ENCODE measurements at regions not wholly inside any gene's neighbourhood (a gene's known extent, or its start where the extent isn't known, plus 50 kb on each side); places are given as distances from the start of the nearest gene placed in this dataset.

DNA sequence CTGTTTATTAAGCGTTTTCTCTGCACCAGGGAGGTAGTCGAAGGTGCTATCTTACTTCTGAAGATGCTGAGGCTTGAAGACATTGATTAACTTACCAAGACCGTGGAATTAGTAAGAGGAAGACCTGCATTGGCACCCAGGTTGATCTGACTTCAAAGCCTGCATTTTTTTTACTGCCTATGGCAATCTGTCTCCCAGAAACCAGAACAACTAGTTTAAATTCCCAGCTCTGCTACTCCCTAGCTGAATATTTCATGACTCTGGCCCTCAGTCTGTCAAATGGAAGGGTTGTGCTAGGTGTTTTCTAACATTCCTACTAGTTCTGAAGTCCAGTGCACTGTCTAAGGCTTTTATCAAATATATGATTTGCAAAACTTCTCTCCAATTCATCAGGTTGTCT, 52.0 kb upstream of the GRAMD1B start:
- no peaks in the 10 kb centered on the region for H3K9me3 ChIP-seq (ENCODE audit: control insufficient read depth in 4 of 4, low read length in 3 of 4)
- H3K4me1 ChIP-seq (ENCODE audit: control insufficient read depth in 4 of 4, insufficient read depth in 4 of 4, low read length in 3 of 4), result no peaks in the 10 kb centered on the region
- no peak overlapping the region for H3K4me3 ChIP-seq (ENCODE audit: low read depth in 1 of 3, low read length in 3 of 3)
- 57% methylated on average over 3 of the region's 3 CpGs for WGBS
- H3K36me3 ChIP-seq (ENCODE audit: control insufficient read depth in 4 of 4, insufficient read depth in 3 of 4, low read depth in 1 of 4, low read length in 3 of 4), result no peaks in the 10 kb centered on the region
- TF ChIP-seq REST (IDR thresholded peaks at IDR 0.05), result no peak
- TF ChIP-seq NR2F2 (IDR thresholded peaks at IDR 0.05), result no peak
- H3K27ac ChIP-seq (ENCODE audit: low read depth in 1 of 2, low read length in 2 of 2), result no peak overlapping the region
- no peak for DNase-seq (ENCODE audit: low spot score)
- no peak overlapping the region for H3K9ac ChIP-seq (ENCODE audit: low read depth in 1 of 2, low read length in 2 of 2)
- H3K27me3 ChIP-seq (ENCODE audit: control insufficient read depth in 4 of 4, insufficient read depth in 4 of 4, low read length in 3 of 4), result peaks cover 0 to 7% (median 0%) of the 10 kb centered on the region in 4 donors

DNA sequence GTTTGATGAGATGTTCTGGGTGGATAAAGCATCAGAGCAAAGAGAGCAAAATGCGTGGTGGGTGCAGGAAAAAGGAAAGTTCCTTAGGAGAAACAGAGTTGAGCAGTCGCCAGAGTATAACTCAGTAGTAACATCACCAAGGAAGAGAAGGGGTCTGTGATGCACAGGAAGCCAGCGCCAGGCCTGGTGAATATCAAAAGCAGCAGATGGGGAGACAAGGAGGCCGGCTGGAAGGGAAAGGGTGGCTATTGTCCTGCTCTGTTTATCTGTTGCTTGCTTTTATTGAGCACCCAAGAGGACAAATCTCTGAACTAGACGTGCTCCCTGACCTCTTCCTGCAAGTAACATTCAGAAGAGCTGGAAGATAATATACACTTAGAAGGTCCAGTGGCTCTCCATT, 52.7 kb upstream of the GRAMD1B start:
- Histone ChIP-seq H3K4me1 (ENCODE audit: control insufficient read depth in 4 of 4, insufficient read depth in 4 of 4, low read length in 3 of 4) (no peaks in the 10 kb centered on the region), H3K9me3 (ENCODE audit: control insufficient read depth in 4 of 4, low read length in 3 of 4) (no peaks in the 10 kb centered on the region), H3K9ac (ENCODE audit: low read depth in 1 of 2, low read length in 2 of 2) (no peak overlapping the region), H3K4me3 (ENCODE audit: low read depth in 1 of 3, low read length in 3 of 3) (no peak overlapping the region), H3K27me3 (ENCODE audit: control insufficient read depth in 4 of 4, insufficient read depth in 4 of 4, low read length in 3 of 4) (peaks cover 0 to 7% (median 0%) of the 10 kb centered on the region in 4 donors), H3K36me3 (ENCODE audit: control insufficient read depth in 4 of 4, insufficient read depth in 3 of 4, low read depth in 1 of 4, low read length in 3 of 4) (no peaks in the 10 kb centered on the region), H3K27ac (ENCODE audit: low read depth in 1 of 2, low read length in 2 of 2) (no peak overlapping the region)
- no peak for TF ChIP-seq EGR1 (IDR thresholded peaks at IDR 0.05; ENCODE audit: low read depth in 2 of 2)
- TF ChIP-seq, protein P1, sequence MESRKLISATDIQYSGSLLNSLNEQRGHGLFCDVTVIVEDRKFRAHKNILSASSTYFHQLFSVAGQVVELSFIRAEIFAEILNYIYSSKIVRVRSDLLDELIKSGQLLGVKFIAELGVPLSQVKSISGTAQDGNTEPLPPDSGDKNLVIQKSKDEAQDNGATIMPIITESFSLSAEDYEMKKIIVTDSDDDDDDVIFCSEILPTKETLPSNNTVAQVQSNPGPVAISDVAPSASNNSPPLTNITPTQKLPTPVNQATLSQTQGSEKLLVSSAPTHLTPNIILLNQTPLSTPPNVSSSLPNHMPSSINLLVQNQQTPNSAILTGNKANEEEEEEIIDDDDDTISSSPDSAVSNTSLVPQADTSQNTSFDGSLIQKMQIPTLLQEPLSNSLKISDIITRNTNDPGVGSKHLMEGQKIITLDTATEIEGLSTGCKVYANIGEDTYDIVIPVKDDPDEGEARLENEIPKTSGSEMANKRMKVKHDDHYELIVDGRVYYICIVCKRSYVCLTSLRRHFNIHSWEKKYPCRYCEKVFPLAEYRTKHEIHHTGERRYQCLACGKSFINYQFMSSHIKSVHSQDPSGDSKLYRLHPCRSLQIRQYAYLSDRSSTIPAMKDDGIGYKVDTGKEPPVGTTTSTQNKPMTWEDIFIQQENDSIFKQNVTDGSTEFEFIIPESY (IDR thresholded peaks at IDR 0.05), result no peak
- TF ChIP-seq FOXA2 (IDR thresholded peaks at IDR 0.05), result no peak
- TF ChIP-seq JUND (IDR thresholded peaks at IDR 0.05), result no peak
- no peak for TF ChIP-seq TAF1 (conservative IDR thresholded peaks at IDR 0.05)
- TF ChIP-seq HNF4G (IDR thresholded peaks at IDR 0.05), result no peak
- no peak for TF ChIP-seq GABPA (IDR thresholded peaks at IDR 0.05 in 1 of 2, conservative IDR thresholded peaks at IDR 0.05 in 1 of 2)
- TF ChIP-seq, protein P2, sequence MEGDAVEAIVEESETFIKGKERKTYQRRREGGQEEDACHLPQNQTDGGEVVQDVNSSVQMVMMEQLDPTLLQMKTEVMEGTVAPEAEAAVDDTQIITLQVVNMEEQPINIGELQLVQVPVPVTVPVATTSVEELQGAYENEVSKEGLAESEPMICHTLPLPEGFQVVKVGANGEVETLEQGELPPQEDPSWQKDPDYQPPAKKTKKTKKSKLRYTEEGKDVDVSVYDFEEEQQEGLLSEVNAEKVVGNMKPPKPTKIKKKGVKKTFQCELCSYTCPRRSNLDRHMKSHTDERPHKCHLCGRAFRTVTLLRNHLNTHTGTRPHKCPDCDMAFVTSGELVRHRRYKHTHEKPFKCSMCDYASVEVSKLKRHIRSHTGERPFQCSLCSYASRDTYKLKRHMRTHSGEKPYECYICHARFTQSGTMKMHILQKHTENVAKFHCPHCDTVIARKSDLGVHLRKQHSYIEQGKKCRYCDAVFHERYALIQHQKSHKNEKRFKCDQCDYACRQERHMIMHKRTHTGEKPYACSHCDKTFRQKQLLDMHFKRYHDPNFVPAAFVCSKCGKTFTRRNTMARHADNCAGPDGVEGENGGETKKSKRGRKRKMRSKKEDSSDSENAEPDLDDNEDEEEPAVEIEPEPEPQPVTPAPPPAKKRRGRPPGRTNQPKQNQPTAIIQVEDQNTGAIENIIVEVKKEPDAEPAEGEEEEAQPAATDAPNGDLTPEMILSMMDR (IDR thresholded peaks at IDR 0.05; ENCODE audit: low read depth, low read length, missing input control), result no peak
- TF ChIP-seq NR2F2 (IDR thresholded peaks at IDR 0.05), result no peak
- TF ChIP-seq REST (IDR thresholded peaks at IDR 0.05), result no peak
- no peak for TF ChIP-seq SP1 (IDR thresholded peaks at IDR 0.05)
- no peak for TF ChIP-seq RAD21 (IDR thresholded peaks at IDR 0.05)
- 49% methylated on average over 5 of the region's 5 CpGs for WGBS
- DNase-seq (ENCODE audit: low spot score), result no peak
